Stomach (tissue), 8 donors: ENCODE measurements at regions not wholly inside any gene's neighbourhood (a gene's known extent, or its start where the extent isn't known, plus 50 kb on each side); places are given as distances from the start of the nearest gene placed in this dataset.

Experiments
- DNase-seq, 2 donors: peaks; one replicate each; pipeline versions ENCODE4 v3.0.0 to v3.0.0-alpha.2; 2013 to 2019
- H3K27ac ChIP-seq, 5 donors: fragments of 200-600 bp in 4 of 5; sonication (generic) in 4 of 5; one replicate each; pipeline ENCODE4 v1.5.1; 2013 to 2019; ENCODE audit warnings: mild to moderate bottlenecking in 1 of 5, moderate library complexity in 1 of 5
- H3K27me3 ChIP-seq, 3 donors: fragments of 200-600 bp; sonication (generic); one replicate each; pipeline ENCODE4 v1.5.1; 2017 to 2019; ENCODE audit warnings: mixed run types in 1 of 3
- H3K36me3 ChIP-seq, 4 donors: fragments of 200-600 bp; sonication (generic); 1 replicate in 3 of 4; 2 replicates in 1 of 4; pipeline ENCODE4 v1.5.1; 2016 to 2019
- H3K4me1 ChIP-seq, 4 donors: fragments of 200-600 bp; sonication (generic); one replicate each; pipeline ENCODE4 v1.5.1; 2016 to 2019
- H3K4me3 ChIP-seq, 4 donors: fragments of 200-600 bp; sonication (generic) in 3 of 4; one replicate each; pipeline ENCODE4 v1.5.1; 2016 to 2019; ENCODE audit warnings: mild to moderate bottlenecking in 1 of 4
- H3K9me3 ChIP-seq, 4 donors: fragments of 200-600 bp; sonication (generic); one replicate each; pipeline ENCODE4 v1.5.1; 2016 to 2019
- CTCF ChIP-seq, 7 experiments: fragments of 450-650 bp in 4 of 7; fragments of 200-600 bp in 3 of 7; sonication (generic) in 3 of 7; IDR thresholded peaks; one replicate each; pipeline ENCODE4 v1.5.1; 2016 to 2019; ENCODE audit warnings: antibody characterized with exemption in 7 of 7, control low read depth in 2 of 7, mild to moderate bottlenecking in 1 of 7
- EP300 ChIP-seq: sonication (generic); formaldehyde crosslinking; IDR thresholded peaks from one replicate; pipeline ENCODE4 v1.6.1; 2017; ENCODE audit warnings: antibody characterized with exemption
- POLR2A ChIP-seq, 4 donors: fragments of 450-650 bp; IDR thresholded peaks; one replicate each; pipeline ENCODE4 v1.6.1; 2016; ENCODE audit warnings: antibody characterized with exemption in 4 of 4, control low read depth in 2 of 4, mild to moderate bottlenecking in 1 of 4, moderate library complexity in 1 of 4
- POLR2AphosphoS5 ChIP-seq, 3 donors: sonication (generic); formaldehyde crosslinking; IDR thresholded peaks; one replicate each; pipeline ENCODE4 v1.6.1; 2016; ENCODE audit warnings: antibody characterized with exemption in 3 of 3
- WGBS, 5 donors: extraction: QIAGEN DNeasy Blood & Tissue Kit in 3 of 5; methylation state at CpG; one replicate each; pipeline versions ENCODE4 v1.1.5 to v1.1.7; 2013 to 2018; 5-methylcytosine and 5-hydroxymethylcytosine counted together
- intact Hi-C: fragments of 100-400 bp; cut with DNase I; formaldehyde crosslinking; loops from one replicate; pipeline ENCODE4 v1.15.1; 2023; ENCODE audit warnings: low total_unique reads
- donor health status: healthy with polysubstance abuse.
- donor health status: Bipolar disorder and iron deficiency.
- donor health status: healthy.

GRCh38 chr16:72362973-72363372 lies 191.0 kb upstream of the PMFBP1 start:
- DNase-seq = no peak
- Histone ChIP-seq H3K4me1 (no peaks in the 10 kb centered on the region), H3K36me3 (no peaks in the 10 kb centered on the region), H3K27me3 (no peaks in the 10 kb centered on the region), H3K9me3 (peaks cover 0 to 9% (median 3%) of the 10 kb centered on the region in 4 donors), H3K27ac (no peak overlapping the region), H3K4me3 (no peak overlapping the region)
- TF ChIP-seq POLR2A (IDR thresholded peaks at IDR 0.05) (no peak), POLR2AphosphoS5 (IDR thresholded peaks at IDR 0.05) (no peak), EP300 (no peak), CTCF (IDR thresholded peaks at IDR 0.05) (no peak)
- intact Hi-C loops = no loop called here
- WGBS, 5 donors = 52 to 72% (median 63%) methylated on average over 3 of the region's 3 CpGs

GRCh38 chr16:72362476-72362875 lies 190.5 kb upstream of the PMFBP1 start:
- TF ChIP-seq POLR2A (IDR thresholded peaks at IDR 0.05) (no peak), CTCF (IDR thresholded peaks at IDR 0.05) (no peak)
- DNase-seq = no peak
- WGBS, 5 donors = 86 to 94% (median 88%) methylated on average over 4 of the region's 4 CpGs
- Histone ChIP-seq H3K4me3 (no peak overlapping the region), H3K4me1 (no peaks in the 10 kb centered on the region), H3K27me3 (no peaks in the 10 kb centered on the region), H3K36me3 (no peaks in the 10 kb centered on the region), H3K27ac (no peak overlapping the region), H3K9me3 (peaks cover 0 to 9% (median 3%) of the 10 kb centered on the region in 4 donors)
- intact Hi-C loops = no loop called here

GRCh38 chr16:72357910-72358309 lies 186.0 kb upstream of the PMFBP1 start:
- DNase-seq = no peak
- 60 to 69% (median 67%) methylated on average over 6 of the region's 6 CpGs for WGBS, 5 donors
- no peak for TF ChIP-seq EP300
- TF ChIP-seq CTCF (IDR thresholded peaks at IDR 0.05) = no peak
- no peak for TF ChIP-seq POLR2AphosphoS5 (IDR thresholded peaks at IDR 0.05)
- TF ChIP-seq POLR2A (IDR thresholded peaks at IDR 0.05) = no peak
- no peak overlapping the region for H3K27ac ChIP-seq
- intact Hi-C loops = no loop called here
- no peaks in the 10 kb centered on the region for H3K9me3 ChIP-seq
- H3K4me3 ChIP-seq = no peak overlapping the region
- H3K4me1 ChIP-seq = no peaks in the 10 kb centered on the region
- H3K36me3 ChIP-seq = no peaks in the 10 kb centered on the region
- no peaks in the 10 kb centered on the region for H3K27me3 ChIP-seq

GRCh38 chr16:72355561-72355960 lies 183.6 kb upstream of the PMFBP1 start:
- intact Hi-C loops = no loop called here
- Histone ChIP-seq H3K27ac (no peak overlapping the region), H3K9me3 (no peaks in the 10 kb centered on the region), H3K36me3 (no peaks in the 10 kb centered on the region), H3K27me3 (no peaks in the 10 kb centered on the region), H3K4me3 (no peak overlapping the region), H3K4me1 (no peaks in the 10 kb centered on the region)
- DNase-seq = no peak
- WGBS, 5 donors = 88 to 95% (median 91%) methylated on average over 2 of the region's 2 CpGs
- TF ChIP-seq EP300 = no peak
- TF ChIP-seq POLR2AphosphoS5 (IDR thresholded peaks at IDR 0.05) = no peak
- TF ChIP-seq POLR2A (IDR thresholded peaks at IDR 0.05) = no peak
- TF ChIP-seq CTCF (IDR thresholded peaks at IDR 0.05) = no peak
